HUES48 (cell line): ENCODE measurements at regions not wholly inside any gene's neighbourhood (a gene's known extent, or its start where the extent isn't known, plus 50 kb on each side); places are given as distances from the start of the nearest gene placed in this dataset.

Source experiments
- H3K27ac ChIP-seq: one replicate; pipeline ENCODE4 v1.7.0; 2013; ENCODE audit warnings: low read depth, low read length, inconsistent platforms
- H3K27me3 ChIP-seq: 2 replicates; pipeline ENCODE4 v1.6.1; 2013; ENCODE audit warnings: mild to moderate bottlenecking, low read length; ENCODE audit not compliant: control insufficient read depth, insufficient read depth
- H3K36me3 ChIP-seq: 2 replicates; pipeline ENCODE4 v1.6.1; 2013; ENCODE audit warnings: low read length; ENCODE audit not compliant: control insufficient read depth, insufficient read depth
- H3K4me1 ChIP-seq: 2 replicates; pipeline ENCODE4 v1.6.1; 2013; ENCODE audit warnings: mild to moderate bottlenecking, low read length; ENCODE audit not compliant: control insufficient read depth, insufficient read depth
- H3K4me3 ChIP-seq: 2 replicates; pipeline ENCODE4 v1.5.1; 2013; ENCODE audit warnings: mild to moderate bottlenecking, low read depth, low read length
- H3K9ac ChIP-seq: 2 replicates; pipeline ENCODE4 v1.6.1; 2013; ENCODE audit warnings: mild to moderate bottlenecking, low read depth, low read length, moderate library complexity
- H3K9me3 ChIP-seq: 2 replicates; pipeline ENCODE4 v1.6.1; 2013; ENCODE audit warnings: low read length; ENCODE audit not compliant: control insufficient read depth, insufficient read depth

DNA sequence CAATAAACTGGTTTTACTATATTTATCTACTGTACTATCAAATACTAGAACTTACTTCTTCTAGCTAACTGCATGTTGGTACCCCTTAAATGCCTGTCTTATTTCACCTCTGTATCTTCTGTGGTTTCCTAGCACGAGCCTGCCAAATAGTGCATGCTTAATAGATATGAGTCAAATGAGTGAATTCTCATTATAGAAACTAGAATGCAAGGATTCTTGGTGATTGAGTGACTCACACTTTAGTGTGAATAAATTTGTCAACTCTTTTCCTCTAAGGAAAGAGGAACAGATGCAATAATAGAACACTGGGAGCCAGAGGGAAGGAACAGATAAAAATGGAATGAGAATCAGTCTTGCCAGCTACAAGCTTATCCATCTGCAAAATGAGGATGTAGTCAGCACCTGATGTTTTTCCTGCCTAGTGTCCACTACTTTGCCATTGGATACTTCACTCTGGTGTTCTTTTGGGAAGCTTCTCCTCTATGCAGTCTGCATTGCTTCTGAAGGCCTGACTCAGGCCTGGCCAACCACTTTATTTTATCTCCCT lies 189.1 kb upstream of the CADPS start:
- Histone ChIP-seq H3K36me3 (no peaks in the 10 kb centered on the region), H3K27ac (no peak overlapping the region), H3K27me3 (no peaks in the 10 kb centered on the region), H3K9ac (no peak overlapping the region), H3K9me3 (no peaks in the 10 kb centered on the region), H3K4me1 (peaks cover 20% of the 10 kb centered on the region), H3K4me3 (no peak overlapping the region)

DNA sequence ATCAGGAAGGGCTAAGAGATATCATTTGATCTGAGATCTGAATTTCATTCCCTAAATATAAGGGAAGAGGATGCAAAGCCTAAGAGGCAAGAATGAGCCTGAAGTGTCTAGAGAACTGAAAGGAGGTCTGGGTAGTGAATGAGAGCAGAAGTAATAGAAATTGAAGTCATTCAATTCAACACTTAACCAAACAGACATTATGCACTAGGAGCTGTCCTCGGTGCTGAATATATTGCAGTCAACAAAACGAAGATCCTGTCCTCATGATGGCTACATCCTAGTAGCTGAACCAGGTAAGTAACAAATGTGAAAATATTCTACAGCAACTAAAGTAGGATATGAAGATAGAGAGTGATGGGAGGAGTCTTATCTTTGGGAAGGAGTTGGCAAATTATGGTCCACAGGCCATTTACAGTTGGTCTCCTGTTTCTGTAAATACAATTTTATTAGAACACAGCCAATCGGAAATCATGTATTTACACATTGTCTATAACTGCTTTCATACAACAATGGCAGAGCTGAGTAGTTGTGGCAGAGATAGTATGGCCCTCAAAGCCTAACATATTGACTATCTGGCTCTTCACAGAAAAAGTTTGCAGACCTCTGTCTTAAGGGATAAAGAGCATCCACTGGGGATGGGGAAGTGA lies 192.9 kb upstream of the CADPS start:
- Histone ChIP-seq H3K9ac (no peak overlapping the region), H3K4me1 (no peaks in the 10 kb centered on the region), H3K27me3 (no peaks in the 10 kb centered on the region), H3K4me3 (no peak overlapping the region), H3K27ac (no peak overlapping the region), H3K36me3 (no peaks in the 10 kb centered on the region), H3K9me3 (no peaks in the 10 kb centered on the region)

- Histone ChIP-seq H3K27ac (no peak overlapping the region), H3K9ac (no peak overlapping the region), H3K9me3 (no peaks in the 10 kb centered on the region), H3K4me3 (no peak overlapping the region), H3K36me3 (no peaks in the 10 kb centered on the region), H3K4me1 (no peaks in the 10 kb centered on the region), H3K27me3 (no peaks in the 10 kb centered on the region)
Measured at GRCh38 chr3:63069806-63070475, 194.7 kb upstream of the CADPS start.

DNA sequence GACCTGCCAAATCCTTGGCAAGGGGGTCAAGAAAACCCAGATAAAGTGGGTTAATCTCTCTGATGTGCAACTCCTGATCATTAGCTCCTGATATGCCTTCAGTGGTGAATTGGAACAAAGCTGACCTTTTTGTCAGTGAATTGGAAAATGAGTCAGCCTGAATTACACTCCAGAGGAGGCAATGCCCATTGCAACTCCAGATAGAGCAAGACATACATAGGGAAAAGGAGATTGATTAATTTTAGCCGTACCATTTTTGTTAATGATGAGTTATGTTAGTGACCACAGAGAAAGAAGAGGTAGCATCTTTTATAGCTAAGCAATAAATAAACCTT lies 195.2 kb upstream of the CADPS start:
- H3K9ac ChIP-seq: no peak overlapping the region
- H3K27me3 ChIP-seq: no peaks in the 10 kb centered on the region
- H3K9me3 ChIP-seq: no peaks in the 10 kb centered on the region
- H3K27ac ChIP-seq: no peak overlapping the region
- no peaks in the 10 kb centered on the region for H3K4me1 ChIP-seq
- no peak overlapping the region for H3K4me3 ChIP-seq
- H3K36me3 ChIP-seq: no peaks in the 10 kb centered on the region

GRCh38 chr3:63076357-63076756 lies 201.1 kb upstream of the CADPS start:
- Histone ChIP-seq H3K4me3 (no peak overlapping the region), H3K27ac (peak overlapping the region; percentile 57), H3K4me1 (peaks cover 8% of the 10 kb centered on the region; the same call in 1 of the 2 replicates), H3K27me3 (no peaks in the 10 kb centered on the region), H3K9me3 (no peaks in the 10 kb centered on the region), H3K36me3 (no peaks in the 10 kb centered on the region), H3K9ac (no peak overlapping the region)

DNA sequence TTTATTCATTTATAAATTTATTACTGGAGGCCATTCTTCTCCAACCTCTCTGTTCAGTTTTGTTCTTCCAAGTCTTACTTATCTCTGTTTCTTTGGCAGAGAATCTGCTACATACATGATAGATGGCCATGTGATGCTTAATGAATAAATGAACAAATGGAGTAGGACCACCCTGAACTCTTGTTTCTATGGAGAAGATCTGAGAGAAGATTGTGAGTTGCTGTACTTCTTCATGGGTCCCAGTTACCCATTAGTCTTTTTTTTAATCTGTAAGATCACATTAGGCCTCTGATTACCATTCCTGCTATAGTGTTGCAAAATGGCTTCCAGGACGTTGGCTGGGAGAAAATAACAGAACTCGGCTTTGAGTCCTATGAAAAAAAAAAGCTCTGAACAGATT lies 191.9 kb upstream of the SYNPR start:
- Histone ChIP-seq H3K27ac (no peak overlapping the region), H3K9me3 (no peaks in the 10 kb centered on the region), H3K4me3 (no peak overlapping the region), H3K27me3 (no peaks in the 10 kb centered on the region), H3K4me1 (peaks cover 17% of the 10 kb centered on the region), H3K9ac (no peak overlapping the region), H3K36me3 (no peaks in the 10 kb centered on the region)

- no peak overlapping the region for H3K9ac ChIP-seq
- peak overlapping the region; percentile 23 for H3K27ac ChIP-seq
- H3K4me1 ChIP-seq: peaks cover 26% of the 10 kb centered on the region
- H3K9me3 ChIP-seq: no peaks in the 10 kb centered on the region
- H3K4me3 ChIP-seq: no peak overlapping the region
- no peaks in the 10 kb centered on the region for H3K36me3 ChIP-seq
- H3K27me3 ChIP-seq: no peaks in the 10 kb centered on the region
Measured at GRCh38 chr3:63089007-63089750, 188.9 kb upstream of the SYNPR start.

DNA sequence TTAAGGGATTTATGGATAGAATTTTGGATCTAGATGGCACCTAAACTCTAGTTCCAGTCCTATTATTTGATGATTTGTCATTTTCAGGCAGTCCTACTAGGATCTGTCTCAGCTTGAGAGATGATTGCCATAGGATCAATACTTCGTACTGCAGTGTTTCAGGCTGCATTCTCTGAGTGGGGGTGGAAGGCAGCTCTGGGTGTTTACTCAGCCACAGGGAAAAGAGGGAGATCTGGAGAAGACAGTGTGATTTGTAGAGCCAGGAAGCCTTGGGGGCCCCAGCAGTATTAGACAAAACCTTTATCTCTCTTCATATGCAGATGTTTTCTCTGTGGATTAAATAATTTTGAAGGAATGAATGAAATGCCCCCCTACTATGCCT lies 188.4 kb upstream of the SYNPR start:
- Histone ChIP-seq H3K4me1 (peaks cover 32% of the 10 kb centered on the region), H3K27me3 (no peaks in the 10 kb centered on the region), H3K9ac (no peak overlapping the region), H3K27ac (peak overlapping the region; percentile 23), H3K36me3 (no peaks in the 10 kb centered on the region), H3K9me3 (no peaks in the 10 kb centered on the region), H3K4me3 (no peak overlapping the region)

- H3K4me3 ChIP-seq: no peak overlapping the region
- no peaks in the 10 kb centered on the region for H3K36me3 ChIP-seq
- no peak overlapping the region for H3K9ac ChIP-seq
- H3K4me1 ChIP-seq: peaks cover 41% of the 10 kb centered on the region
- no peak overlapping the region for H3K27ac ChIP-seq
- no peaks in the 10 kb centered on the region for H3K9me3 ChIP-seq
- H3K27me3 ChIP-seq: no peaks in the 10 kb centered on the region
Measured at GRCh38 chr3:63090656-63091055, 187.5 kb upstream of the SYNPR start.

DNA sequence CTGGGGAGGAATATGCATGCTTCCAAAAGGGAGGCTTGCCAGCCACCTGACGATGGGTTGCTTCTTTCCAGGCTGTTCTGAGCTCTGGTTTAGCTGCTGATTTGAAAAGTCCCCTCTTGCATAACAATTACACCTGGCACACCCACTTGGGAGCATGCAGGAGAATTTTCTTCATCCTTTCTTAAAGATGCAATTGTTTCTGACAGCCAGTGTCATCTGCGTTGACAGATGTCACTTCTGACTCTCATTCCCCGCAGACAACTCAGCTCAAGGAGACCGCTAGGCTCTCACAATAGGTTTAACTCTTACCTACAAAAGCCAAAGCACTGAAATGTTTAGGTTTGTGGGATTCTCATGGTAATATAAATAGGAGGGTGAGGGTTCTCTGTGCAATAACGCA lies 185.6 kb upstream of the SYNPR start:
- Histone ChIP-seq H3K9ac (no peak overlapping the region), H3K4me1 (peaks cover 41% of the 10 kb centered on the region), H3K27me3 (no peaks in the 10 kb centered on the region), H3K36me3 (no peaks in the 10 kb centered on the region), H3K4me3 (no peak overlapping the region), H3K9me3 (no peaks in the 10 kb centered on the region), H3K27ac (no peak overlapping the region)
